Osteoblast (primary cell): ENCODE measurements at regions not wholly inside any gene's neighbourhood (a gene's known extent, or its start where the extent isn't known, plus 50 kb on each side); places are given as distances from the start of the nearest gene placed in this dataset.
"Not testable (repeated sequence)": the region's sequence is repeated elsewhere in the genome, so short reads cannot be mapped to it uniquely, and the experiment has no call there.

ENCODE experiments used
- DNase-seq: peaks from one replicate; pipeline ENCODE4 v3.0.0; 2011; ENCODE audit warnings: low spot score, mixed read lengths; ENCODE audit not compliant: insufficient read length; ENCODE audit errors: missing footprints
- H2AFZ ChIP-seq: 2 replicates; pipeline ENCODE4 v1.6.0; 2011; ENCODE audit warnings: mild to moderate bottlenecking, low read length
- H3K27ac ChIP-seq: 2 replicates; pipeline ENCODE4 v1.5.1; 2011; ENCODE audit warnings: mild to moderate bottlenecking, low read depth, low read length, moderate library complexity
- H3K27me3 ChIP-seq: 2 replicates; pipeline ENCODE4 v1.6.0; 2012; ENCODE audit warnings: mild to moderate bottlenecking, control low read depth, inconsistent platforms, low read length, moderate library complexity; ENCODE audit not compliant: insufficient read depth
- H3K36me3 ChIP-seq: 2 replicates; pipeline ENCODE4 v1.5.1; 2011; ENCODE audit warnings: mild to moderate bottlenecking, low read length, control low read depth, moderate library complexity; ENCODE audit not compliant: insufficient read depth
- H3K4me1 ChIP-seq: 2 replicates; pipeline ENCODE4 v1.5.1; 2011; ENCODE audit warnings: mild to moderate bottlenecking, low read length, control low read depth, moderate library complexity; ENCODE audit not compliant: insufficient read depth
- H3K4me2 ChIP-seq: 2 replicates; pipeline ENCODE4 v1.6.0; 2011; ENCODE audit warnings: mild to moderate bottlenecking, low read length; ENCODE audit not compliant: insufficient read depth
- H3K4me3 ChIP-seq: fragments of 200-600 bp; sonication (generic); 3 replicates; pipeline ENCODE4 v1.5.1; 2012; ENCODE audit warnings: mild to moderate bottlenecking, low read length, inconsistent platforms; ENCODE audit not compliant: insufficient read depth
- H3K79me2 ChIP-seq: 2 replicates; pipeline ENCODE4 v1.6.0; 2012; ENCODE audit warnings: mild to moderate bottlenecking, low read length, control low read depth, inconsistent platforms; ENCODE audit not compliant: insufficient read depth
- H3K9me3 ChIP-seq: 2 replicates; pipeline ENCODE4 v1.5.1; 2011; ENCODE audit warnings: low read depth, low read length, control low read depth
- H4K20me1 ChIP-seq: 2 replicates; pipeline ENCODE4 v1.6.0; 2012; ENCODE audit warnings: mild to moderate bottlenecking, low read length, control low read depth; ENCODE audit not compliant: insufficient read depth
- TF ChIP-seq, protein P1 (sequence below): IDR thresholded peaks from 2 replicates; pipeline ENCODE4 v1.5.1; 2011; ENCODE audit warnings: mild to moderate bottlenecking, low read depth, low read length, moderate library complexity; ENCODE audit errors: extremely low read depth

GRCh38 chr12:54784115-54784514 is 70.2 kb upstream of the MUCL1 start:
- H2AFZ ChIP-seq: no peak overlapping the region
- no peaks in the 10 kb centered on the region for H4K20me1 ChIP-seq
- H3K4me3 ChIP-seq: no peak overlapping the region

GRCh38 chr12:54777031-54777430 is 77.3 kb upstream of the MUCL1 start:
- H2AFZ ChIP-seq, DNase-seq, H3K79me2 ChIP-seq, H3K27ac ChIP-seq, H3K4me3 ChIP-seq, H4K20me1 ChIP-seq, H3K9me3 ChIP-seq, H3K27me3 ChIP-seq, H3K4me2 ChIP-seq, H3K4me1 ChIP-seq, H3K36me3 ChIP-seq: not testable (repeated sequence)

More at GRCh38 chr12:54784115-54784514, 70.2 kb upstream of the MUCL1 start:
- no peak overlapping the region for H3K27ac ChIP-seq
- TF ChIP-seq, protein P1, sequence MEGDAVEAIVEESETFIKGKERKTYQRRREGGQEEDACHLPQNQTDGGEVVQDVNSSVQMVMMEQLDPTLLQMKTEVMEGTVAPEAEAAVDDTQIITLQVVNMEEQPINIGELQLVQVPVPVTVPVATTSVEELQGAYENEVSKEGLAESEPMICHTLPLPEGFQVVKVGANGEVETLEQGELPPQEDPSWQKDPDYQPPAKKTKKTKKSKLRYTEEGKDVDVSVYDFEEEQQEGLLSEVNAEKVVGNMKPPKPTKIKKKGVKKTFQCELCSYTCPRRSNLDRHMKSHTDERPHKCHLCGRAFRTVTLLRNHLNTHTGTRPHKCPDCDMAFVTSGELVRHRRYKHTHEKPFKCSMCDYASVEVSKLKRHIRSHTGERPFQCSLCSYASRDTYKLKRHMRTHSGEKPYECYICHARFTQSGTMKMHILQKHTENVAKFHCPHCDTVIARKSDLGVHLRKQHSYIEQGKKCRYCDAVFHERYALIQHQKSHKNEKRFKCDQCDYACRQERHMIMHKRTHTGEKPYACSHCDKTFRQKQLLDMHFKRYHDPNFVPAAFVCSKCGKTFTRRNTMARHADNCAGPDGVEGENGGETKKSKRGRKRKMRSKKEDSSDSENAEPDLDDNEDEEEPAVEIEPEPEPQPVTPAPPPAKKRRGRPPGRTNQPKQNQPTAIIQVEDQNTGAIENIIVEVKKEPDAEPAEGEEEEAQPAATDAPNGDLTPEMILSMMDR: no peak
- DNase-seq: no peak
- H3K9me3 ChIP-seq: no peaks in the 10 kb centered on the region
- H3K4me2 ChIP-seq: no peak overlapping the region
- no peaks in the 10 kb centered on the region for H3K27me3 ChIP-seq
- no peaks in the 10 kb centered on the region for H3K36me3 ChIP-seq
- H3K79me2 ChIP-seq: no peaks in the 10 kb centered on the region
- no peaks in the 10 kb centered on the region for H3K4me1 ChIP-seq

- TF ChIP-seq, protein P1: no peak
- no peaks in the 10 kb centered on the region for H3K79me2 ChIP-seq
- H3K36me3 ChIP-seq: no peaks in the 10 kb centered on the region
- no peak for DNase-seq
- H3K4me1 ChIP-seq: no peaks in the 10 kb centered on the region
- H4K20me1 ChIP-seq: no peaks in the 10 kb centered on the region
- H3K4me3 ChIP-seq: no peak overlapping the region
- no peak overlapping the region for H3K4me2 ChIP-seq
- no peak overlapping the region for H2AFZ ChIP-seq
- H3K27ac ChIP-seq: no peak overlapping the region
- no peaks in the 10 kb centered on the region for H3K9me3 ChIP-seq
- H3K27me3 ChIP-seq: no peaks in the 10 kb centered on the region
Observed at GRCh38 chr12:54773593-54773992, 80.7 kb upstream of the MUCL1 start.

- H4K20me1 ChIP-seq: no peaks in the 10 kb centered on the region
- TF ChIP-seq, protein P1: no peak
- no peak overlapping the region for H2AFZ ChIP-seq
- no peak overlapping the region for H3K27ac ChIP-seq
- H3K27me3 ChIP-seq: no peaks in the 10 kb centered on the region
- no peaks in the 10 kb centered on the region for H3K9me3 ChIP-seq
- no peaks in the 10 kb centered on the region for H3K36me3 ChIP-seq
- H3K4me2 ChIP-seq: no peak overlapping the region
- no peaks in the 10 kb centered on the region for H3K79me2 ChIP-seq
- no peak overlapping the region for H3K4me3 ChIP-seq
- no peaks in the 10 kb centered on the region for H3K4me1 ChIP-seq
- DNase-seq: no peak
Observed at GRCh38 chr12:54765652-54766051, 88.7 kb upstream of the MUCL1 start.
